Mesenchymal stem cell (in vitro differentiated cells and primary cell): ENCODE measurements at regions not wholly inside any gene's neighbourhood (a gene's known extent, or its start where the extent isn't known, plus 50 kb on each side); places are given as distances from the start of the nearest gene placed in this dataset.

ENCODE experiments used
- DNase-seq: peaks from one replicate; pipeline ENCODE4 v3.0.0-alpha.2; 2013
- H2AFZ ChIP-seq: one replicate; pipeline ENCODE4 v1.6.1; 2013; ENCODE audit warnings: low read depth, mild to moderate bottlenecking, control low read depth, inconsistent platforms, low read length, moderate library complexity
- H2AK5ac ChIP-seq: 2 replicates; pipeline ENCODE4 v1.6.1; 2013; ENCODE audit warnings: low read length, moderate library complexity, mild to moderate bottlenecking, inconsistent platforms; ENCODE audit not compliant: severe bottlenecking
- H2BK120ac ChIP-seq: one replicate; pipeline ENCODE4 v1.6.1; 2013; ENCODE audit warnings: low read depth, mild to moderate bottlenecking, inconsistent platforms, low read length, moderate library complexity
- H2BK12ac ChIP-seq, 2 experiments: one replicate each; pipeline ENCODE4 v1.6.1; 2013; ENCODE audit warnings: inconsistent platforms in 2 of 2, low read length in 2 of 2, mild to moderate bottlenecking in 2 of 2, moderate library complexity in 2 of 2, control low read depth in 1 of 2
- H2BK15ac ChIP-seq: one replicate; pipeline ENCODE4 v1.6.1; 2013; ENCODE audit warnings: mild to moderate bottlenecking, low read depth, inconsistent platforms; ENCODE audit not compliant: poor library complexity, severe bottlenecking
- H2BK5ac ChIP-seq: 2 replicates; pipeline ENCODE4 v1.6.1; 2013; ENCODE audit warnings: low read depth, mild to moderate bottlenecking, low read length, control low read depth, inconsistent platforms; ENCODE audit not compliant: poor library complexity, severe bottlenecking
- H3K14ac ChIP-seq, 2 experiments: one replicate each; pipeline ENCODE4 v1.6.1; 2013; ENCODE audit warnings: inconsistent platforms in 2 of 2, low read length in 2 of 2, control low read depth in 1 of 2, mild to moderate bottlenecking in 1 of 2, moderate library complexity in 1 of 2
- H3K18ac ChIP-seq, 2 experiments: one replicate each; pipeline ENCODE4 v1.6.1; 2013; ENCODE audit warnings: inconsistent platforms in 2 of 2, low read length in 2 of 2, control low read depth in 1 of 2, low read depth in 1 of 2, mild to moderate bottlenecking in 1 of 2
- H3K23ac ChIP-seq, 2 experiments: one replicate each; pipeline ENCODE4 v1.6.1; 2013; ENCODE audit warnings: inconsistent platforms in 2 of 2, low read length in 2 of 2, mild to moderate bottlenecking in 2 of 2, moderate library complexity in 2 of 2, control low read depth in 1 of 2
- H3K27ac ChIP-seq: 2 replicates; pipeline ENCODE4 v1.5.1; 2013; ENCODE audit warnings: mild to moderate bottlenecking, moderate library complexity, low read length, control low read depth, inconsistent platforms; ENCODE audit not compliant: poor library complexity, severe bottlenecking
- H3K27me3 ChIP-seq, 2 experiments: 2 replicates each; pipeline versions ENCODE4 v1.6.1 to v1.7.0; 2013; ENCODE audit warnings: low read length in 2 of 2, mild to moderate bottlenecking in 2 of 2, moderate library complexity in 2 of 2, control low read depth in 1 of 2, inconsistent platforms in 1 of 2; ENCODE audit not compliant: control insufficient read depth in 1 of 2, insufficient read depth in 1 of 2
- H3K36me3 ChIP-seq, 2 experiments: 2 replicates each; pipeline versions ENCODE4 v1.6.1 to v1.7.0; 2013; ENCODE audit warnings: low read length in 2 of 2, control low read depth in 1 of 2, inconsistent platforms in 1 of 2, low read depth in 1 of 2, mild to moderate bottlenecking in 1 of 2; ENCODE audit not compliant: insufficient read depth in 2 of 2, control insufficient read depth in 1 of 2
- H3K4ac ChIP-seq, 2 experiments: one replicate each; pipeline ENCODE4 v1.6.1; 2013; ENCODE audit warnings: inconsistent platforms in 2 of 2, low read length in 2 of 2, mild to moderate bottlenecking in 2 of 2, moderate library complexity in 2 of 2, control low read depth in 1 of 2, low read depth in 1 of 2
- H3K4me1 ChIP-seq: 2 replicates; pipeline ENCODE4 v1.6.1; 2013; ENCODE audit warnings: low read depth, low read length, control low read depth; ENCODE audit not compliant: control insufficient read depth, insufficient read depth
- H3K4me2 ChIP-seq: 2 replicates; pipeline ENCODE4 v1.6.1; 2013; ENCODE audit warnings: low read length, mild to moderate bottlenecking, inconsistent platforms; ENCODE audit not compliant: poor library complexity, severe bottlenecking
- H3K4me3 ChIP-seq, 2 experiments: 2 replicates each; pipeline versions ENCODE4 v1.5.1 to v1.7.0; 2013; ENCODE audit warnings: low read length in 2 of 2, mild to moderate bottlenecking in 2 of 2, control low read depth in 1 of 2, low read depth in 1 of 2; ENCODE audit not compliant: insufficient read depth in 1 of 2
- H3K79me1 ChIP-seq: replicated peaks from 2 replicates; pipeline ENCODE4 v1.6.1; 2013; ENCODE audit warnings: mild to moderate bottlenecking, control low read depth, low read length, inconsistent platforms; ENCODE audit not compliant: poor library complexity, severe bottlenecking
- H3K9ac ChIP-seq: 2 replicates; pipeline ENCODE4 v1.7.0; 2013; ENCODE audit warnings: mild to moderate bottlenecking, low read length, moderate library complexity
- H3K9me3 ChIP-seq: 2 replicates; pipeline ENCODE4 v1.7.0; 2013; ENCODE audit warnings: mild to moderate bottlenecking, low read length; ENCODE audit not compliant: control insufficient read depth
- H4K8ac ChIP-seq: one replicate; pipeline ENCODE4 v1.6.1; 2013; ENCODE audit warnings: inconsistent platforms, mild to moderate bottlenecking, low read length, moderate library complexity
- H4K91ac ChIP-seq: one replicate; pipeline ENCODE4 v1.6.1; 2013; ENCODE audit warnings: mild to moderate bottlenecking, low read length, inconsistent platforms
- WGBS: methylation state at CpG from one replicate; pipeline ENCODE4 v1.1.7; 2013; ENCODE audit warnings: mixed read lengths; 5-methylcytosine and 5-hydroxymethylcytosine counted together

GRCh38 chr4:43682551-43682950 lies 766.1 kb downstream of the KCTD8 start:
- H2BK120ac ChIP-seq: no peak overlapping the region
- H3K14ac ChIP-seq: no peak overlapping the region
- no peak for DNase-seq
- H3K4me2 ChIP-seq: no peak overlapping the region
- H3K9ac ChIP-seq: no peak overlapping the region
- no peak overlapping the region for H3K18ac ChIP-seq
- no peak overlapping the region for H2AK5ac ChIP-seq
- 64% methylated on average over 2 of the region's 3 CpGs for WGBS
- H3K79me1 ChIP-seq: no peaks in the 10 kb centered on the region
- no peak overlapping the region for H2BK12ac ChIP-seq
- no peak overlapping the region for H3K27ac ChIP-seq
- no peak overlapping the region for H3K4ac ChIP-seq
- no peak overlapping the region for H2AFZ ChIP-seq
- H3K9me3 ChIP-seq: peaks cover 9% of the 10 kb centered on the region
- no peak overlapping the region for H2BK15ac ChIP-seq
- no peaks in the 10 kb centered on the region for H3K36me3 ChIP-seq
- no peak overlapping the region for H4K8ac ChIP-seq
- no peaks in the 10 kb centered on the region for H3K4me1 ChIP-seq
- no peaks in the 10 kb centered on the region for H3K27me3 ChIP-seq
- H3K23ac ChIP-seq: no peak overlapping the region
- no peak overlapping the region for H4K91ac ChIP-seq
- H2BK5ac ChIP-seq: no peak overlapping the region
- H3K4me3 ChIP-seq: no peak overlapping the region

- no peak for DNase-seq
- no peaks in the 10 kb centered on the region for H3K36me3 ChIP-seq
- H2AFZ ChIP-seq: no peak overlapping the region
- H3K27me3 ChIP-seq: no peaks in the 10 kb centered on the region
- H2BK15ac ChIP-seq: no peak overlapping the region
- no peak overlapping the region for H4K8ac ChIP-seq
- peaks cover 8% of the 10 kb centered on the region for H3K9me3 ChIP-seq
- H4K91ac ChIP-seq: no peak overlapping the region
- 100% methylated on average over 1 of the region's 1 CpG for WGBS
- no peak overlapping the region for H3K4ac ChIP-seq
- H3K18ac ChIP-seq: no peak overlapping the region
- H3K27ac ChIP-seq: no peak overlapping the region
- H3K4me1 ChIP-seq: no peaks in the 10 kb centered on the region
- H2BK12ac ChIP-seq: no peak overlapping the region
- no peaks in the 10 kb centered on the region for H3K79me1 ChIP-seq
- H3K4me2 ChIP-seq: no peak overlapping the region
- no peak overlapping the region for H3K23ac ChIP-seq
- H2BK120ac ChIP-seq: no peak overlapping the region
- no peak overlapping the region for H3K9ac ChIP-seq
- no peak overlapping the region for H2AK5ac ChIP-seq
- no peak overlapping the region for H2BK5ac ChIP-seq
- no peak overlapping the region for H3K14ac ChIP-seq
- no peak overlapping the region for H3K4me3 ChIP-seq
These were observed 758.5 kb downstream of the KCTD8 start for GRCh38 chr4:43690116-43690515.

- H3K4me3 ChIP-seq: no peak overlapping the region
- H3K4ac ChIP-seq: no peak overlapping the region
- H2AK5ac ChIP-seq: no peak overlapping the region
- no peak for DNase-seq
- H2BK5ac ChIP-seq: no peak overlapping the region
- no peak overlapping the region for H2AFZ ChIP-seq
- no peak overlapping the region for H3K9ac ChIP-seq
- no peak overlapping the region for H4K8ac ChIP-seq
- no peaks in the 10 kb centered on the region for H3K79me1 ChIP-seq
- H3K23ac ChIP-seq: no peak overlapping the region
- H3K9me3 ChIP-seq: peaks cover 9% of the 10 kb centered on the region
- H4K91ac ChIP-seq: no peak overlapping the region
- no peak overlapping the region for H2BK12ac ChIP-seq
- no peak overlapping the region for H3K18ac ChIP-seq
- WGBS: 14% methylated on average over 1 of the region's 1 CpG
- no peaks in the 10 kb centered on the region for H3K36me3 ChIP-seq
- H2BK120ac ChIP-seq: no peak overlapping the region
- H3K4me2 ChIP-seq: no peak overlapping the region
- H2BK15ac ChIP-seq: no peak overlapping the region
- H3K14ac ChIP-seq: no peak overlapping the region
- no peak overlapping the region for H3K27ac ChIP-seq
- H3K4me1 ChIP-seq: no peaks in the 10 kb centered on the region
- no peaks in the 10 kb centered on the region for H3K27me3 ChIP-seq
These were observed 754.7 kb downstream of the KCTD8 start for GRCh38 chr4:43693876-43694275.

GRCh38 chr4:43709443-43709842 lies 739.2 kb downstream of the KCTD8 start:
- no peak overlapping the region for H2BK120ac ChIP-seq
- H4K91ac ChIP-seq: no peak overlapping the region
- H2BK5ac ChIP-seq: no peak overlapping the region
- H3K4me1 ChIP-seq: peaks cover 2% of the 10 kb centered on the region
- no peak overlapping the region for H3K9ac ChIP-seq
- no peak overlapping the region for H2AK5ac ChIP-seq
- no peak overlapping the region for H2AFZ ChIP-seq
- no peak overlapping the region for H3K4ac ChIP-seq
- no peak overlapping the region for H4K8ac ChIP-seq
- H3K27me3 ChIP-seq: no peaks in the 10 kb centered on the region
- no peak overlapping the region for H2BK15ac ChIP-seq
- no peak overlapping the region for H3K14ac ChIP-seq
- no peak overlapping the region for H3K18ac ChIP-seq
- H3K27ac ChIP-seq: no peak overlapping the region
- H2BK12ac ChIP-seq: no peak overlapping the region
- H3K4me3 ChIP-seq: no peak overlapping the region
- no peak overlapping the region for H3K4me2 ChIP-seq
- no peak for DNase-seq
- H3K36me3 ChIP-seq: no peaks in the 10 kb centered on the region
- H3K79me1 ChIP-seq: no peaks in the 10 kb centered on the region
- H3K23ac ChIP-seq: no peak overlapping the region
- H3K9me3 ChIP-seq: peaks cover 10% of the 10 kb centered on the region
